NCI-H2171 treated with DMSO at 0.1 percent for 48 hours (cell line): ENCODE measurements at regions not wholly inside any gene's neighbourhood (a gene's known extent, or its start where the extent isn't known, plus 50 kb on each side); places are given as distances from the start of the nearest gene placed in this dataset.
"Not testable (repeated sequence)": the region's sequence is repeated elsewhere in the genome, so short reads cannot be mapped to it uniquely, and the experiment has no call there.

Source experiments
- DNase-seq: peaks from one replicate; lab custom pipeline; 2025; lab: John Stamatoyannopoulos, UW

- no peak for DNase-seq
These were observed 55.5 kb upstream of the OSMR start for GRCh38 chr5:38790268-38790667.

GRCh38 chr5:38790891-38791290 lies 54.9 kb upstream of the OSMR start:
- DNase-seq, result no peak

- no peak for DNase-seq
These were observed 52.7 kb upstream of the OSMR start for GRCh38 chr5:38793099-38793498.

- not testable (repeated sequence) for DNase-seq
These were observed 51.8 kb upstream of the OSMR start for GRCh38 chr5:38794037-38794436.

- DNase-seq, result no peak
These were observed 50.8 kb upstream of the OSMR start for GRCh38 chr5:38794986-38795385.

GRCh38 chr5:38795986-38796741 lies 49.6 kb upstream of the OSMR start:
- DNase-seq, result no peak
